RWPE2 (cell line): ENCODE measurements at regions not wholly inside any gene's neighbourhood (a gene's known extent, or its start where the extent isn't known, plus 50 kb on each side); places are given as distances from the start of the nearest gene placed in this dataset.

Source experiments
- ATAC-seq: fragments of 200-7000 bp; cut with Tn5 transposase; 3 replicates; pipeline ENCODE4 v1.9.1; 2021; ENCODE audit warnings: low read depth
- DNase-seq: peaks from one replicate; pipeline ENCODE4 v3.0.0-alpha.2; 2020; ENCODE audit warnings: low spot score
- H3K27ac ChIP-seq: fragments of 450-650 bp; 2 replicates; pipeline ENCODE4 v1.5.1; 2017; ENCODE audit warnings: mild to moderate bottlenecking; ENCODE audit not compliant: poor library complexity, severe bottlenecking
- H3K27me3 ChIP-seq: fragments of 250-450 bp; sonication (Bioruptor Pico); 2 replicates; pipeline ENCODE4 v1.5.1; 2021; ENCODE audit warnings: mild to moderate bottlenecking, moderate library complexity; ENCODE audit not compliant: insufficient read depth, poor library complexity, severe bottlenecking
- H3K36me3 ChIP-seq: fragments of 250-450 bp; sonication (Bioruptor Pico); 2 replicates; pipeline ENCODE4 v1.5.1; 2020; ENCODE audit warnings: low read depth, mild to moderate bottlenecking, moderate library complexity
- H3K4me1 ChIP-seq: fragments of 250-450 bp; sonication (Bioruptor Pico); 2 replicates; pipeline ENCODE4 v1.5.1; 2021; ENCODE audit warnings: mild to moderate bottlenecking, moderate library complexity; ENCODE audit not compliant: insufficient read depth, poor library complexity, severe bottlenecking
- H3K4me3 ChIP-seq: fragments of 250-450 bp; sonication (Bioruptor Pico); 2 replicates; pipeline ENCODE4 v1.5.1; 2021; ENCODE audit warnings: mild to moderate bottlenecking, moderate library complexity; ENCODE audit not compliant: severe bottlenecking
- H3K9me3 ChIP-seq: fragments of 250-450 bp; sonication (Bioruptor Pico); 2 replicates; pipeline ENCODE4 v1.5.1; 2021; ENCODE audit warnings: mild to moderate bottlenecking, moderate library complexity; ENCODE audit not compliant: severe bottlenecking
- TF ChIP-seq, protein P1 (sequence below): fragments of 450-650 bp; IDR thresholded peaks from one replicate; pipeline ENCODE4 v1.5.1; 2017; ENCODE audit warnings: mild to moderate bottlenecking, moderate library complexity; ENCODE audit not compliant: poor library complexity, severe bottlenecking

DNA sequence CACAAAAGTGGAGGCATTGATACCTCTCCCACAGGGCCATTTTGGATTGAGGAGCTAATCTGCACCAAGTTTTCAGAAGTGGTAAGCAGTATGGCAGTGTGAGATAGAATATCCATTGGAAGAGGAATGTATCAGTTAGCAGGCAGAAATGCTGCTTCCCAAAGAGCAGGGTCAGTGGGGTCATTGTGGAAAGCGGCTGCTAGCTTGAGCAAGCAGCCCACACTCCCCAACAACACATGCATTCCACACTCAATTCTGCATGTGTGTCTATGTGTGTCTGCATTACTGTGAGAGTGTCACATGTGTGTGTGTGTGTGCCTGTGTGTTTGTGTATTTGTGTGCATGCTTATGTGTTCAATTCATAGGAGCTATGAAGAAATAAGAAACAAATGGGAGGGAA, 190.9 kb upstream of the FOXA2 start:
- Histone ChIP-seq H3K4me1 (peaks cover 30% of the 10 kb centered on the region), H3K36me3 (no peaks in the 10 kb centered on the region), H3K27me3 (no peaks in the 10 kb centered on the region), H3K27ac (peak overlapping the region; percentile 100), H3K4me3 (no peak overlapping the region), H3K9me3 (peaks cover 5% of the 10 kb centered on the region)
- ATAC-seq (peak; percentile 1; the same call in 1 of the 3 replicates), DNase-seq (no peak)
- TF ChIP-seq, protein P1, sequence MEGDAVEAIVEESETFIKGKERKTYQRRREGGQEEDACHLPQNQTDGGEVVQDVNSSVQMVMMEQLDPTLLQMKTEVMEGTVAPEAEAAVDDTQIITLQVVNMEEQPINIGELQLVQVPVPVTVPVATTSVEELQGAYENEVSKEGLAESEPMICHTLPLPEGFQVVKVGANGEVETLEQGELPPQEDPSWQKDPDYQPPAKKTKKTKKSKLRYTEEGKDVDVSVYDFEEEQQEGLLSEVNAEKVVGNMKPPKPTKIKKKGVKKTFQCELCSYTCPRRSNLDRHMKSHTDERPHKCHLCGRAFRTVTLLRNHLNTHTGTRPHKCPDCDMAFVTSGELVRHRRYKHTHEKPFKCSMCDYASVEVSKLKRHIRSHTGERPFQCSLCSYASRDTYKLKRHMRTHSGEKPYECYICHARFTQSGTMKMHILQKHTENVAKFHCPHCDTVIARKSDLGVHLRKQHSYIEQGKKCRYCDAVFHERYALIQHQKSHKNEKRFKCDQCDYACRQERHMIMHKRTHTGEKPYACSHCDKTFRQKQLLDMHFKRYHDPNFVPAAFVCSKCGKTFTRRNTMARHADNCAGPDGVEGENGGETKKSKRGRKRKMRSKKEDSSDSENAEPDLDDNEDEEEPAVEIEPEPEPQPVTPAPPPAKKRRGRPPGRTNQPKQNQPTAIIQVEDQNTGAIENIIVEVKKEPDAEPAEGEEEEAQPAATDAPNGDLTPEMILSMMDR: no peak

DNA sequence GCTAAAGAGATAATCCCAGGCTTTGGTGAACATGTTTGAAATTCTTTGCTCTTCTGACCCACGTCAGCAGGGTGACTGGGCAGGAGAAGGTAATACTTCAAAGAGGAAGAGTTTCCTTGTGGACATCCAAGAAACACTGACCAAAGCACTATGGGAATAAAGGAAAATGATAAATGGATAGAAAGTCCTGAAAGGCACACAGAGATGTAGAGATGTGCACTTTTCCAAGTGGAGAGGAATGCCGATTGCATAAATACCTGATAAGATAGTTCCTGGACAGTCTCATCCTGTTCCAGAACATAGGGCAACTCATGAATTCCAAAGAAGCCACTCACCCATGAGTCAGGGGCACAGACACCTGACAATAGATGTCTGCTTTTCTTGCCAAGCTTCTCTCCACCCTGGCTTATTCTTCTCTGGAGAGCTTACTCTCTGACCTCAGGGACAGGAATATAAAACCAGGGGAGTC, 191.3 kb upstream of the FOXA2 start:
- ATAC-seq (peak; percentile 96), DNase-seq (peak; percentile 88)
- peaks cover 5% of the 10 kb centered on the region for H3K9me3 ChIP-seq
- TF ChIP-seq, protein P1: no peak
- H3K4me1 ChIP-seq: peaks cover 27% of the 10 kb centered on the region
- peak overlapping the region; percentile 100 for H3K27ac ChIP-seq
- H3K27me3 ChIP-seq: no peaks in the 10 kb centered on the region
- H3K36me3 ChIP-seq: no peaks in the 10 kb centered on the region
- H3K4me3 ChIP-seq: no peak overlapping the region

DNA sequence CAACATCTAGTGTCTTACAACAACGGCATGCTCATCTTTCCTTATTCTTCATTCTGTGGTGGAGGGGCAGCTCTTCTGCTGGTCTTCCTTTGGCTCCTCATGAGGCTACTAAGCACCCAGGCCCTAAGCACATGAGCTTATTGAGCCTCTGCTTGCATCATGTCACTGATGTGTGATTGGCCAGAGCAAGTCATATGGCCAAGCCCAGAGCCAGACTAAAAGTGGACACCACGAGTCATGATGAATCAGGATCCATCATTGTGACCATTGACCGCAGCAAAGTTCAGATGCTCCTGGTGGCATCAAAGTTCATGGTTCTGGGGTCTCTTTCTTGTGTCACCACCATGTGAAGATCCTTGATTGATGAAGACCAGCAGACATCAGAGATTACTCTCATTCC, 192.0 kb upstream of the FOXA2 start:
- no peak overlapping the region for H3K4me3 ChIP-seq
- peaks cover 5% of the 10 kb centered on the region for H3K9me3 ChIP-seq
- DNase-seq (no peak), ATAC-seq (no peak)
- H3K4me1 ChIP-seq: peaks cover 27% of the 10 kb centered on the region
- no peaks in the 10 kb centered on the region for H3K27me3 ChIP-seq
- H3K36me3 ChIP-seq: no peaks in the 10 kb centered on the region
- H3K27ac ChIP-seq: peak overlapping the region; percentile 100
- TF ChIP-seq, protein P1: no peak

DNA sequence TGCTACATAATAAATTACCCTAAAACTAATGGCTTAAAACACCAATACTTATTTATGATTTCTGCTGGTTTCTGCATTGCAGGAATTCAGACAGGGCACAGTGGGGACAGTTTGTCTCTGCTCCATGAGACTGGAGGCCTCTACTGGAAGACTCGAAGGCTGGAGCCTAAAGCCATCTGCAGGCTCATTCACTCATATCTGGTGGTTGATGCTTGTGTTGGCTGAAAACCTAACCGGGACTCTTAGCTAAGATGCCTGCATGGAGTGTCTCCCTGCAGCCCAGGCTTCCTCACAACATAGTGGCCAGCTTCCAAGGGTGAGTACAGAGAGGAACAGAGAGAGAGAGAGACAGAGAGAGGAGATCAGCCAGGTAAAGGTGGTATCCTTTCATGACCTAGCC, 195.5 kb upstream of the FOXA2 start:
- H3K27me3 ChIP-seq: no peaks in the 10 kb centered on the region
- no peak for ATAC-seq
- peaks cover 19% of the 10 kb centered on the region for H3K4me1 ChIP-seq
- peaks cover 5% of the 10 kb centered on the region for H3K9me3 ChIP-seq
- H3K4me3 ChIP-seq: no peak overlapping the region
- H3K27ac ChIP-seq: peak overlapping the region; percentile 100
- no peak for DNase-seq
- H3K36me3 ChIP-seq: no peaks in the 10 kb centered on the region
- TF ChIP-seq, protein P1: no peak

DNA sequence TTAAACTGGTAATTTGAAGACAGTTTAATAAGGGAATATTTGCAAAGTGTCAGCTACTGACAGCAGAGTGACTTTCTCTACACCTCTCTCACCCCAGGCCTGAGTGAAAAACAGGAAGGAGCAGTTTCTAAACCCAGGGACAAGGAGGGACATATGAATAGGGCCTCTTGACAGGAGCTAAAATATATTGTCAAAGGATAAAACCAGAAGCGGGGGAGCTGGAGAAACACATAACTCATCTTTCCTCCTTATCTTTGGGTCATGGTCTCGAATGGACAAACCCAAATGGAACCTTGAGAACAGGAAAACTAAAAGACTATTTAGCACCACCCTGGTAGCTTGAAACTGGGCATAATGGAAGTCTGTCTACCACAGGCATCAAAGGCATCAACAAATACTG, 197.5 kb upstream of the FOXA2 start:
- TF ChIP-seq, protein P1: no peak
- ATAC-seq (no peak), DNase-seq (no peak)
- no peak overlapping the region for H3K4me3 ChIP-seq
- H3K36me3 ChIP-seq: no peaks in the 10 kb centered on the region
- no peaks in the 10 kb centered on the region for H3K27me3 ChIP-seq
- H3K27ac ChIP-seq: no peak overlapping the region
- no peaks in the 10 kb centered on the region for H3K9me3 ChIP-seq
- peaks cover 2% of the 10 kb centered on the region for H3K4me1 ChIP-seq
